ENCODE measurements at regions not wholly inside any gene's neighbourhood (a gene's known extent, or its start where the extent isn't known, plus 50 kb on each side); places are given as distances from the start of the nearest gene placed in this dataset.
"Not testable (repeated sequence)": the region's sequence is repeated elsewhere in the genome, so short reads cannot be mapped to it uniquely, and the experiment has no call there.

DNA sequence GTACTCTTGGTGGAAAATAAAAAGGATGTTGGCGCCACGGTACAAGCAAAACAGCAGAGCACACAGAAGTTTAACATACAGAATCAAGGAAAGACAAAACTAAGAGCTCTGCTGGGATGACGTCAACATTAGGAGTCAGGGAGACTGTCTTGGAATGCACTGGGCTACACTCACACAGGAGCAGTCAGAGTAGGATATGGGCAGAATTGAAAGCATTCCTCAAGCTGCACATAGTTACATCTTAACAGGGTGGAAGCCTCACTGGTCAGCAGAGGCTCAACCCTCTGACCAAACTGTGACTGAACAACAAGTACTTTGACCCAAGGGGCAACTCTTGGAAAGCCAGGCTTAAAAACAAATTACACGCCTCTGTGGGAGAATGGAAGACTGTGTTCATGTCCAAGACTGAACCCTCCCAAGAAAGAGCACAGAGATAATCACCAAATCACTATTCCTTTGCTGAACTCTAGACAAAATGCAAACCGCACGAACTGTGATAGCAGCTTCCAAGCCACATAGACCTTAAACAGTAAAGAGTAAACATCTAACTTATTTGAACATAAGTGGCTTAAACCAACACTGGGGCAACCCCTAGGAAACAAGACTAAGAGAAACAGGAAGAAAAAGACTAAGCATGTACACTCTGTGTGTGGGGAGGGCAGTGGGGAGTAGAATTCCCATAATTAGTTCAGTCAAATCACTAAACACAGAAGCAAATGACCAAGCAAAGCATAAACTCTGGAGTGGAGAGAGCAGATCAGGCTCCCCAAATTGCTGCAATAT lies 772.7 kb downstream of the PRELID2 start:
- DNase-seq = no peak

DNA sequence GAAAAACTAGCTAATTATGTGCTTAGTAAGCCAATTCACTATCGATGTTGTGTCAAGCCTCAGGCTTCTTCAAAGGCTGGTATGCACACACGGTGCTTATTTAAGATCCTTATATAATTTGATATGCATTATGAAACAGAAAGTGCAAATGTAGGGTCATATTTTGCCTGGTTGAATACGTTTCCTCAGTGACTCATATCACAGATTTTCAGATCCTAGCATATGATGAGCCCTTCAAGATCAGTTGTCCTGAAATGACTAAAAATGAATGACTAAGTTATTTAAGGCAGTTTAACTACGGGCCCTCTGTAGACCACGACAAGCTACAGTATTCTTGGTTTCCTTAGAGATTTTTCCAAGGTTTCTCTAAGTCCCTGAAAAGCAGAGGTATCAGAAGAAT lies 778.3 kb downstream of the PRELID2 start:
- no peak for DNase-seq

DNA sequence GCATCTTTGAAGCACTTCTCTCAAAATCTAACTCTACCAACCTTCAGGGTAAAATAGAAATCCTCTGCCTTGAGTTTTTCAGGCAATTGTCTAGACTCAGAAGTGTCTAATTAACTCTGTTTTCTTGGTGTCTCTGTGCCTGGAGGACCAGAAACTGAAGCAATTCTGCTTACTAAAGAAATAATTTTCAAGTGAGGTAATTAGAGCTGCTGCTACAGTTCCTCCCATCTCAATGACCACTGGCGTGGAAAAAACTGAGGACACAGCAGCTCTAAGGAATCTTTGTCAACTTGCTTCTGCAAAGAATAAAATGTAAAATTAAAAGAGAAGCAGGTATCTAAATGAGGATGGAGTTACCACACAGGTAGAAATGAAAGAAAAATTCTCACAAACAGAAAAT lies 785.0 kb downstream of the PRELID2 start:
- no peak for DNase-seq

- no peak for DNase-seq
Measured at GRCh38 chr5:145044970-145045369, 790.2 kb downstream of the PRELID2 start.

- no peak for DNase-seq
Measured at GRCh38 chr5:145028626-145029025, 806.5 kb downstream of the PRELID2 start.

GRCh38 chr5:145027286-145027685 lies 807.9 kb downstream of the PRELID2 start:
- DNase-seq = no peak

DNA sequence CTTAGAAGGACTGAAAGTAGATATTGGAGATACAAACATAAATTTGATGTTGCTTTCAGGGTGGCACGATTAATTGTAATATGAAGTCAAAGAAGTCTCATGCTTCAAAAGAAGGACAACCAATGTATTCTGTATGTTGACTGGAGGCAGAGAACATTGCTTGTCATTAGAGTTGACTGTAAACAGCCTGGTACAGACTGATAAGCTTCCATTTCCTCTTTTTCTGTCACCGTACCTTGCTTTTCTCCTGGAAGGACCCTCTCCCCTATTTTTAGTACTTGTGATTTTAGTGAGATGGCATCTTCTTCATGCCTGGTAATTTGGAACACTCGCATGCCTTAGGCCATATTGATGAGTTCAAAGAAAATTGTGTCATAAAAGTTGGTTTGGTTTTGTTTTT lies 809.4 kb downstream of the PRELID2 start:
- DNase-seq = no peak

DNA sequence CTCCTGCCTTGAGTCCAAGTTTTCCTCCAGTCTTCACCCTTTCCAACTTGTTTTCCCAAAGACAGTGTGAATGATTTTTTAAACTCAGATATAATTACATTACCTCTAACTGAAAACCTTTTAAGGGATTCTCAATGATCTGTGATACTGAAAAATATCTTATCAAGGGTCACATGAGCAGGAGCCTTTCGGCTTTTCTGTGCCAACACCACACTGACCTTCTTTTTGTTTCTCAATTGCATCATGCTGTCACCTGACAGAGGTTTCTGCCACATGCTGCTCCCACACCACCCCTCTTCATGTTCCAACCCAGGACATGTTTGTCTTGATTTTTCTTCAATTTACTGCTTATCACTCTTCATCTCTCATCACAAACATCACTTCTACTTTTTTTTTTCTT lies 820.0 kb downstream of the PRELID2 start:
- no peak for DNase-seq

- DNase-seq = no peak
Measured at GRCh38 chr5:145014109-145014508, 821.0 kb downstream of the PRELID2 start.

DNA sequence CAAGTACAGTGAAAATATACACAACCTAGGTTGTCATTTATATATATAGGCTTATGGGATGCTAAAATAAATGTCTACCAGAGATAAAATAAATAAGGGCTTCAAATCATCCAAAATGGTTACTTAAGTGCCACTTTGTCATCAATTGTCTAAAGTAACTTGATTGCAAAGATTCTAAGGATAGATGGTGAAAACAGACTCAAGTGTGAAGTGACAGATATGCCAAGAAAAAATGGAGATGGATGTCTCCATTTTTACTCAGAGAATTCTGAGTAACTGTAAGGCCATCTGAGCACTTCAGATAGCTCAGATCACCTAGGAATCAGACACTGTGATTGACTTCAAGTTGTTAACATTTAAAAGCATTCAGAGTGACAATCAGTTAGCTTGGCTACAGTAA lies 824.3 kb downstream of the PRELID2 start:
- no peak for DNase-seq

DNA sequence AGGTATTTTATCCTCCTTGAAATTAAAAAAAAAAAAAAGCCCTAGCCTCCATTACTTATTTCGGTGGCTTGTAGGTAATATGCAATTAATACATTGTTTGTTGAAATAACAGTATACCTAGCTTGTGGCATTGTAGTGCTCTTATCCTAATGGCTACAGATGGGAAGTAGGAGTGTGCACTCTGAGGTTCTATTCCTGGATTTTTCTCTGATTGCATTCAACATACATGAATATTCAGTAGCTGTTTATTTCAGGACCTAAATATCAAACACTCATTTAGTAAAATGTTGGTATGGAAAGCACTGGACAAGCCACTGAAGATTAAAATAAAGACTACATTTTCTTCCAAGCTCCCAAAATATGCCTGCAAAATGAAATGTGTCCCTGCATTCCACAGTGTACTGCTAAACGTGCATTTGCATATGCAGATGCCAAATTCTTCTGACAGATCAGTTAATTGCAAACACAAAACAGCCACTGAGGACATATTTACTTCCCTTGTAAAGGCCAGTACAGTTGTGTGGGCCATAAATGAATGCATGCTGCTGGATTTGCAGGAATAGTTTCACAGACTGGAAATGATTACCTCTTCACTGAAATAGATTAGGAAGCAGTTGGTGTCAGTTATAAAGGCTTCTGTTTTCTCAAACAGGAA lies 826.1 kb downstream of the PRELID2 start:
- no peak for DNase-seq

- DNase-seq = not testable (repeated sequence)
Measured at GRCh38 chr5:144994356-144994755, 823.7 kb downstream of the KCTD16 start.

DNA sequence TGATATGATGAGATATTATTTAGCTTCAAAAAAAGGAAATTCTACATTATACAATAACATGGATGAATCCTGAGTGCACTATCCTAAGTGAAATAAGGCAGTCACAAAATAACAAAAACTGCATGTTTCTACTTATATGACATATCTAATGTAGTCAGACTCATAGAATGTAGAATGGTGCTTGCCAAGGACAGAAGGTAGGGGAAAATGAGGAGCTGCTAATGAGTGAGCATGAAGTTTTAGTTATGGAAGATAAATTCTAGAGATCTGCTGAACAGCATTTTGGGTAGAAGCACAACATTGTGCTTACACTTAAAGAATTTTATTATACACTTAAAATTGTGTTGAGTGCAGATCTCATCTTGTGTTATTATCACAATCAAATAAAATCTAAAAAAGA lies 812.4 kb downstream of the KCTD16 start:
- DNase-seq = no peak

- DNase-seq = no peak
Measured at GRCh38 chr5:144979516-144980264, 809.0 kb downstream of the KCTD16 start.

DNA sequence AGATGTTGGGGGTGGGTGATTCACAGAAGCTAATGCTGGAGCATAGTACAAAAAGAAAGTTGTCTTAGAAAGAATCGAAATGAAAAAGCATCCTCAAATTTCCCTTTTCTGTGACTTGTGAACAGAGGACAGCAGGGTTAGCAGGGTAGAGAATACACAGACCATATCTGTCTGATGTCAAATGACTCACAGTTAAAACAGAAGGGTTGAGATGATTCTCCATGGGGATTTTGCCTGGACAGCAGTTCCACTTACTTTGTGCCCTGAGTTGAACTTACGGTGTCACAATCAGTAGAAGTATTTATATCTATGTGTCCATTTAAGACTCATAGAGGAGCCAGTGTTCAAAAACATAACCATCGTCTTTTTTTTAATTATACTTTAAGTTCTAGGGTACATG lies 801.6 kb downstream of the KCTD16 start:
- no peak for DNase-seq

DNA sequence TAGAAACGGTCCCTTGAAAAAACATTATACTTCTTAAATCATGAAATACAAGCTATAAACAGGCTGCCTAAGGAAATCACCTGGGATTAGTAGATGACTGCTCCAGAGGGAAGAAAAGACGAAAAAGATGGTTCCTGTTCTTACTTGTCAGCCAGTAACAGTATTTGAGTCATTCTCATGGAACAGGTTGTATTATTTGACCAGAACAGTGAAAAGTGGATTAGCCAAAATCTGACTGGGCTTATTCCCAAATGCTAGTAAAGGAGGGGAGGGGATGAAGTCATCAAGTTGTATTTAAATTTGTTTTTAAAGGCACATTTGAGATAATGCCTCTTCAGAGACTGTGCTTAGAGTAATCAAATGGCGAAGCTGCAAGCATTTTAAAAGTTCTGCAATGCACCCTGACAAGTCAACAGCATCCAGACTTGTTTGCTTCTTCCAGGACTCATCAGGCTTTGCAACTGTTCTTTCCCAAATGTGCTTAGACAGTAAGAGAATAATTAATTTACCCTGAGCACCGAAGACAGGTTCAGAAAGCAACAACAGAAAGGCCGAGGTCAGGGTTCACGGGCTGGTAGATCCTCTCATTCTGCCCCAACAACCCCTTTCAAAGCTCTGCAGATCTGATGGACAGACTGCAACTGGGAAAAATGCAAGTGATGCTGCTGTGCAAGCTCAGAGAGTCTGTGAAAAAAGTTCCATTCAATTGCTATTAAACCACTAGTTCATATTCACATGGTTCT lies 800.6 kb downstream of the KCTD16 start:
- no peak for DNase-seq

- no peak for DNase-seq
Measured at GRCh38 chr5:144960296-144960695, 789.6 kb downstream of the KCTD16 start.

DNA sequence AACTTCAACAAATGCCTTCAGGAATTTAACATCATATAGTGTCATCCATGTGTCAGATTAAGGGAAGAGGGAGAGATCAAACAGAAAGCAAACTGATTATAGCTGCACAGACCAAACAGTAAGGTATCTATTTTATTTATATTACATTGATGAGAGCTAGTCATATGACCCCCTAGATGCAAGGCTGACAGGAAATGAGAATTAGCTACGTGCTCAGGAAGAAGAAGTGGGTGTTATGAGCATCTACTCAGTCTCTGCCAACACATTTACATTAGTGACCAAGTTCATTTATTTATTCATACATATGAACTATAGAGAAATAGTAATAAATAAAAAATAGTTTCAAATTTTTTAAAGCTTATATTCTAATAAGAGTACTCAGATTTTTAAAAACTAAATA lies 787.3 kb downstream of the KCTD16 start:
- DNase-seq = no peak

- no peak for DNase-seq
Measured at GRCh38 chr5:144950996-144951395, 780.3 kb downstream of the KCTD16 start.

- DNase-seq = no peak
Measured at GRCh38 chr5:144947023-144947422, 776.4 kb downstream of the KCTD16 start.

GRCh38 chr5:144945503-144945902 lies 774.8 kb downstream of the KCTD16 start:
- DNase-seq = no peak

- DNase-seq = no peak
Measured at GRCh38 chr5:144944936-144945335, 774.3 kb downstream of the KCTD16 start.

- DNase-seq = no peak
Measured at GRCh38 chr5:144941004-144941403, 770.3 kb downstream of the KCTD16 start.
